ACHN (cell line): ENCODE measurements at regions not wholly inside any gene's neighbourhood (a gene's known extent, or its start where the extent isn't known, plus 50 kb on each side); places are given as distances from the start of the nearest gene placed in this dataset.
"Not testable (repeated sequence)": the region's sequence is repeated elsewhere in the genome, so short reads cannot be mapped to it uniquely, and the experiment has no call there.

Experiments
- DNase-seq: peaks from one replicate; pipeline ENCODE4 v3.0.0-alpha.2; 2015
- in situ Hi-C: cut with HindIII; loops from 2 replicates; pipeline ENCODE4 v1.10.0; 2017; ENCODE audit warnings: low sequenced_read_pairs, low pct_ligation_motif_present, low pct_unique_long_range_greater_than_20kb

DNA sequence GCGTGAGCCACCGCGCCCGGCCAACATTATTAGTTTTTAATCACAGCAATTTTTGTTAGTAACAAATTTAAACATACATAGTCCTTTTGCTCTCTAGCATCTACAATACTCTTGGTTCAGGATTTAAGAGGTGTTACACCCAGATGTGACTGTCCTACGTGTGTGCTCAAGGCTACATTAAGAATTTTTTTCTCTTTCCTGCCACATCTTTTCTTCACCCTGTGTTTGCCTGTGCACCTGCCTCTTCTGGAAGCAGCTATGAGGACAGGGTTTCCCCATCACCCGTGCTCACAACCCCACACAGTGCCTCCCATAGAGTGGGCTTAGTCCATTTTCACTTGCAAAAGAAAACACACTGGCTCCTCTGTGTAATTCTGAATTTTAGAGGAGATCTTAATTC lies 186.7 kb upstream of the KLF6 start:
- in situ Hi-C loops: no loop called here
- no peak for DNase-seq

DNA sequence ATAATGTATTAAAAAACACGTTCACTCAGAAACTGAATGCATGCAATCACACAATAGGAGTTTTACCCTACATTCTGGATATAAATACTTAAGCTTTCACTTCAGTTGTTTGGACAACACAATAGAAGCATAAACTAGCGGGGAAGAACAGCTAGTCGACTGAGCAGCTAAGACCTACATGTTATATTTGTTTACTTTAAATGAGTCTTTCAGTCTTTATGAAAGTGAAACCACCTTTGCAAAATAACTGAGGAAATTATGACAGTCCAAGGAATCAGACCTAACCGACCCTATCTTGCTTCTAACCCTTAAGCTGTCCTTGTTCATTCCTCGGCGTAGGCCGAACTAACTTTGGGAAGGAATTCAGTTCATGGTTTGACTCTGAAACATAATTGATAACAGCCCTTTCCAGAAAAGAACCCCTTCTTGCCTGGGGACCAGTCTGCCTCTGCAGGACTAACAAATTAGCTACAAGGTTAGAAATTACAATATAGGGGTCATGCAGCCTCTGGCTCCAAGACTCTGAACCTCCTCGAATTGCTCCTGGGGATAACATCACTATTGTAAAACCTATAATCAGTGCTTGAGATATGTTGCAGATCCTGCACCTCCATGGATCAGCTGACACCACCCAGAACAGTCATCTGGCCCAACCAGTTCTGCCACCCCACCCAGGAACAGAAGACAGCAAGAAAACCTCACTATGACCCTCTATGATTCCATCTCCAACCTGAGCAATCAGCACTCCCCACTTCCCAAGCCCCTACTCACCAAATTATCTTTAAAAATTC lies 185.1 kb upstream of the KLF6 start:
- in situ Hi-C loops: no loop called here
- no peak for DNase-seq

- no peak for DNase-seq
- in situ Hi-C loops: no loop called here
Observed at GRCh38 chr10:3968727-3969126, 183.7 kb upstream of the KLF6 start.

- no peak for DNase-seq
- in situ Hi-C loops: no loop called here
Observed at GRCh38 chr10:3964516-3964915, 179.5 kb upstream of the KLF6 start.

GRCh38 chr10:3963191-3963673 lies 178.2 kb upstream of the KLF6 start:
- in situ Hi-C loops: no loop called here
- DNase-seq: no peak

DNA sequence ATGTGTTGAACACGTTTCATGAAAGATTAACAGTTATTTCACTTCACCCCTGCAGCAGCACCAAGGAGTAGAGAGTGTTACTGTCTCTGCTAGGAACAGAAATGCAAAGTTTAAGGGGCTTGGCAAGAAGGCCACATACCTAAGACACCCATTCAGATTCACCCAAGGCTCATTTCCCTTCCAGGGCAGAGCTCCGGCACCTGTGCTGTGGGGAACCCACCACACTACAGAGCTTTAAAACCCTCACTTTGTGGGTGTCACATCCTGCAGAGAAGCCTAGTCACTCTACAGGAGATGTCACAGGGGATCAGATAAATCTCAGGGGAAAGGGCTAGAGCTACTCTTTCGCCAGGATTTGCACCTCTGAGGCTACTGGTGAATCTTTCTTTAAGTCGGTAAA lies 176.1 kb upstream of the KLF6 start:
- in situ Hi-C loops: no loop called here
- no peak for DNase-seq

GRCh38 chr10:3960496-3960895 lies 175.5 kb upstream of the KLF6 start:
- no peak for DNase-seq

GRCh38 chr10:3959370-3960325 lies 174.6 kb upstream of the KLF6 start:
- in situ Hi-C loops: no loop called here
- DNase-seq: no peak

More at GRCh38 chr10:3960496-3960895, 175.5 kb upstream of the KLF6 start:
- in situ Hi-C loops: no loop called here

DNA sequence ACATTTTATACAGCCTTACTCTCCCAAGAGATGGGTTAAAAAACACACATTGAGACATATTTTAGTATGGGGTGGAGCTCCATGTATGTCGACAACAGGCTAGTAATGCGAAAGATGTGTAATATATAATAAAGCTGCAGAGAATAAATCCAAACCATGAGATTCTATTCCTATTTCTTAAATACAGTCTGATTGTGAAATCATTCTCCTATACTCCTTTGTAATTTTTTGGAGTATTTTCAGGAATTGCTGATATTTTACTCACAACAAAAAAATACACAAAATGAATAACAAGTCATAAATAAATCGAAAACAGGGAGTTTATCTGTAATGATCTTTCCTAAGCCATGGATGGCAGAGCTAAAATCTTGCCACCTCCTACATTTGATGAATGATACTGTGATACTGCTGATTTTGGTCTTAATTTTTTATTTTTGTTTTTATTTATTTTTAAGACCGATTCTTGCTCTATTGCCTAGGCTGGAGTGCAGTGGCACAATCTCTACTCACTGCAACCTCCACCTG lies 173.5 kb upstream of the KLF6 start:
- no peak for DNase-seq
- in situ Hi-C loops: no loop called here

GRCh38 chr10:3955955-3956617 lies 171.1 kb upstream of the KLF6 start:
- DNase-seq: no peak

DNA sequence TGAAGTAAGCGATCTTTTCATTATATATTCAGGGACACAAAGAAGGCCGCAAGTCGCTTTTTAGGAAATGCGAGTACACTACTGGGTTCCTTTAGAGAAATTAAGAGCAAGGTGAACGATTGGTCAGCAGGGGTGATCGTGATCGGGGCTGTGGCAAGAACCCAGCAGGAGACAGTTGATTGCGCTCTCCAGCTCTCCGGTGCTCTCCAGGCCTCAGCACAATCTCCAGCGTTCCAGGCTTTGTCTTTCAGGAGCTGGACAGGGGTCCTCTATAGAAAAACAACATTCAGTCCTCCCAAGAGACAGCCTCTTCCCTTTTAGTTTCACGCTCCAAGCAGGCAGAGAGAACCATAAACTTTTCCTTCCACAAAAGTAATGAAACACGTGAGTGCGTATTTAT lies 170.5 kb upstream of the KLF6 start:
- in situ Hi-C loops: no loop called here
- DNase-seq: no peak

More at GRCh38 chr10:3955955-3956617, 171.1 kb upstream of the KLF6 start:
- in situ Hi-C loops: no loop called here

DNA sequence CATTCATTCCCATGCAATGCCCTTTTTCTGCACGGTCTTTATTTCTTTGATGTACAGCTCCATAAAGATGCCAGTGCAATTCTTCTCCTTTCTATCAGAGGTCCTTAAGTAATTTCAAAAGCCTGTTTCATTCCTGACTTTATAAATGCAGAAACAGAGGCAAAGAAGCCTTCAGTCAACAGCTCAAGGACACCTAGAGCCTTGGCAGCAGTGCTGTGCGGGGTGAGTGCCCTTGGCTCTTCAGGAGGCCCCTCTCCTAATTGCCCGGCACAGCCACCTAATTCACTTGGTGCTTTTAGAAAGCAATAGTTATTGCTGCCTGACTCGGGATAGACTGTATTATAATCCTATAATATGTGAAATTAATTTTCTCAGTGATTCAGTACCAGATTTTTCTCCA lies 169.6 kb upstream of the KLF6 start:
- no peak for DNase-seq
- in situ Hi-C loops: no loop called here

DNA sequence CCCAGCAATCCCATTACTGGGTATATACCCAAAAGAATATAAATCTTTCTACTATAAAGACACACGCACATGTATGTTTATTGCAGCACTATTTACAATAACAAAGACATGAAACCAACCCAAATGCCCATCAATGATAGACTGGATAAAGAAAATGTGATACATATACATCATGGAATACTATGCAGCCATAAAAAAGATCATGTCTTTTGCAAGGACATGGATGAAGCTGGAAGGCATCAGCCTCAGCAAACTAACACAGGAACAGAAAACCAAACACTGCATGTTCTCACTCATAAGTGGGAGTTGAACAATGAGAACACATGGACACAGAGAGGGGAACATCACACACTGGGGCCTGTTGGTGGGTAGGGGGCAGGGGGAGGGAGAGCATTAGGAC lies 169.0 kb upstream of the KLF6 start:
- in situ Hi-C loops: not testable (repeated sequence)

DNA sequence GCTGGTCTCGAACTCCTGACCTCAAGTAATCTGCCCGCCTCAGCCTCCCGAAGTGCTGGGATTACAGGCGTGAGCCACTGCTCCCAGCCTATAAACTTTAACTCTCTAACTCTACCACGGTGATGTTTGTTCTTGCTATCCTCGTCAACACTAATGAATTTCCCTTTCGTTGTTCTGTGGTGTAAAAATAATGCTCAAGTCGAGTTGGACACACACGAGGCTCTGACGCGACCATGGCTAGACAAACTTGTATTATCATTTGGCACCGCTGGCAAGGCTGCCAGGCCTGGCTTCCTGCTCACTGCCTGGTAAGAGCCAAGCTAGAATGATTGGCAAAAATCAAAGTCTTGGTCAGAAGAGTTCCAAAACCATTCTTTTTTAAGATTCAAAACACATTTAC lies 167.0 kb upstream of the KLF6 start:
- DNase-seq: no peak
- in situ Hi-C loops: no loop called here

More for the DNA sequence above, 169.0 kb upstream of the KLF6 start:
- not testable (repeated sequence) for DNase-seq

DNA sequence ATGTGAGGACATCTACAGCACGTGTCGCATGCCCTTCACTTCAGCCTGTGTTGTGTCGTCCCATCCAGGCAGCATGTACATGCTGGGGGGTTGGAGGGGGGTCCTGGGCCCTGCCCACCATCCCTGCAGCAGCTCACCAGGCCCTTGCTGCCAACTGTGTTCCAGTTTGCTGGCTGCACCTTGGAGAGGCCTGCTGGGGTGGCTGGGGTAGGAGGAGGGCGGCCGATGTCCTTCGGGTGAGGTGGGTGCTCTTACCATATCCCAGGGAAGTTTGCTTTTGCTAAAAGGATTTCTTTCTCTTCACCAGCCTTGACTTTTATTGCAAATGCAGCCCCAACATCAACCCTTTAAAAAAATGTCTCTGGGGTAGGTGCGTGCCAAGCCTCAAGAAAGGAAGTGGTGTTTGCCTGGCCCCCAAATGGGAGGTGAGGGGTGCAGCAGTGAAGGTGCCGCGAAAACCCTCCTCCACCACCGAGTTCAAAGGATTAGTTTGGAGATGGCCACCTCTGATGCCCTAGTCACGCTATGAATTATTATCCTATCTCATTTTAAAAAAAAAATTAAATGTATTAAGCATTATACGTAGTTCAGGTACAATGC lies 165.8 kb upstream of the KLF6 start:
- DNase-seq: no peak
- in situ Hi-C loops: no loop called here

- DNase-seq: no peak
- in situ Hi-C loops: no loop called here
Observed at GRCh38 chr10:3949711-3950110, 164.7 kb upstream of the KLF6 start.

- no peak for DNase-seq
- in situ Hi-C loops: no loop called here
Observed at GRCh38 chr10:3948843-3949242, 163.8 kb upstream of the KLF6 start.
